ENCODE measurements at regions not wholly inside any gene's neighbourhood (a gene's known extent, or its start where the extent isn't known, plus 50 kb on each side); places are given as distances from the start of the nearest gene placed in this dataset.

GRCh38 chr5:124796495-124796894 lies 50.1 kb upstream of the ZNF608 start:
- TF ChIP-seq CTCF (IDR thresholded peaks at IDR 0.05) = no peak
- DNase-seq (ENCODE audit: low spot score) (no peak), ATAC-seq (ENCODE audit: low FRiP score) (no peak)

GRCh38 chr5:124797665-124798087 lies 51.2 kb upstream of the ZNF608 start:
- TF ChIP-seq CTCF (IDR thresholded peaks at IDR 0.05) = no peak
- no peak for ATAC-seq (ENCODE audit: low FRiP score)
- no peak for DNase-seq (ENCODE audit: low spot score)

- ATAC-seq (ENCODE audit: low FRiP score) (no peak), DNase-seq (ENCODE audit: low spot score) (no peak)
- TF ChIP-seq CTCF (IDR thresholded peaks at IDR 0.05) = no peak
These were observed 52.5 kb upstream of the ZNF608 start for GRCh38 chr5:124798890-124799289.

GRCh38 chr5:124801551-124801950 lies 55.1 kb upstream of the ZNF608 start:
- no peak for DNase-seq (ENCODE audit: low spot score)
- no peak for TF ChIP-seq CTCF (IDR thresholded peaks at IDR 0.05)
- ATAC-seq (ENCODE audit: low FRiP score) = no peak

- no peak for ATAC-seq (ENCODE audit: low FRiP score)
- DNase-seq (ENCODE audit: low spot score) = no peak
- TF ChIP-seq CTCF (IDR thresholded peaks at IDR 0.05) = no peak
These were observed 57.3 kb upstream of the ZNF608 start for GRCh38 chr5:124803617-124804323.

GRCh38 chr5:124806026-124806372 lies 59.6 kb upstream of the ZNF608 start:
- ATAC-seq (ENCODE audit: low FRiP score) (no peak), DNase-seq (ENCODE audit: low spot score) (no peak)

More at GRCh38 chr5:124806026-124806372, 59.6 kb upstream of the ZNF608 start:
- TF ChIP-seq CTCF (IDR thresholded peaks at IDR 0.05) = no peak

All from omental fat pad (tissue), 3 donors.